ENCODE measurements at regions not wholly inside any gene's neighbourhood (a gene's known extent, or its start where the extent isn't known, plus 50 kb on each side); places are given as distances from the start of the nearest gene placed in this dataset.

- no peaks in the 10 kb centered on the region for H3K9me3 Mint-ChIP-seq
- H3K4me3 Mint-ChIP-seq, result no peak overlapping the region
- no peaks in the 10 kb centered on the region for H3K27me3 Mint-ChIP-seq
- no peak overlapping the region for H3K27ac Mint-ChIP-seq
- CTCF ChIA-PET, result no interaction called here
- no peak for DNase-seq
- no peaks in the 10 kb centered on the region for H3K4me1 Mint-ChIP-seq
- H3K36me3 Mint-ChIP-seq, result no peaks in the 10 kb centered on the region
Observed at GRCh38 chr1:65694126-65694525, 98.6 kb upstream of the PDE4B start.

- H3K4me3 Mint-ChIP-seq, result no peak overlapping the region
- CTCF ChIA-PET, result no interaction called here
- no peak for DNase-seq
- H3K27me3 Mint-ChIP-seq, result no peaks in the 10 kb centered on the region
- no peak overlapping the region for H3K27ac Mint-ChIP-seq
- H3K9me3 Mint-ChIP-seq, result no peaks in the 10 kb centered on the region
- H3K4me1 Mint-ChIP-seq, result no peaks in the 10 kb centered on the region
- no peaks in the 10 kb centered on the region for H3K36me3 Mint-ChIP-seq
Observed at GRCh38 chr1:65694933-65695332, 97.8 kb upstream of the PDE4B start.

GRCh38 chr1:65698590-65698989, 94.1 kb upstream of the PDE4B start:
- CTCF ChIA-PET, result interaction anchor here (0.6 to 1.2 kb wide), 3 partner anchors 11 to 450 kb away, joined by 3 read pairs; no protein-coding TSS in a partner anchor
- Mint-ChIP-seq H3K4me1 (no peaks in the 10 kb centered on the region), H3K4me3 (no peak overlapping the region), H3K9me3 (no peaks in the 10 kb centered on the region), H3K27ac (no peak overlapping the region), H3K36me3 (no peaks in the 10 kb centered on the region), H3K27me3 (peaks cover 7% of the 10 kb centered on the region)
- no peak for DNase-seq

- CTCF ChIA-PET, result no interaction called here
- no peak for DNase-seq
- H3K27me3 Mint-ChIP-seq, result peaks cover 15% of the 10 kb centered on the region
- no peaks in the 10 kb centered on the region for H3K4me1 Mint-ChIP-seq
- no peaks in the 10 kb centered on the region for H3K36me3 Mint-ChIP-seq
- H3K27ac Mint-ChIP-seq, result no peak overlapping the region
- H3K9me3 Mint-ChIP-seq, result no peaks in the 10 kb centered on the region
- no peak overlapping the region for H3K4me3 Mint-ChIP-seq
Observed at GRCh38 chr1:65703853-65704252, 88.8 kb upstream of the PDE4B start.

- no peak overlapping the region for H3K4me3 Mint-ChIP-seq
- no peaks in the 10 kb centered on the region for H3K4me1 Mint-ChIP-seq
- H3K27me3 Mint-ChIP-seq, result peaks cover 15% of the 10 kb centered on the region
- no peak overlapping the region for H3K27ac Mint-ChIP-seq
- CTCF ChIA-PET, result no interaction called here
- no peaks in the 10 kb centered on the region for H3K9me3 Mint-ChIP-seq
- no peak for DNase-seq
- H3K36me3 Mint-ChIP-seq, result no peaks in the 10 kb centered on the region
Observed at GRCh38 chr1:65704318-65704717, 88.4 kb upstream of the PDE4B start.

DNA sequence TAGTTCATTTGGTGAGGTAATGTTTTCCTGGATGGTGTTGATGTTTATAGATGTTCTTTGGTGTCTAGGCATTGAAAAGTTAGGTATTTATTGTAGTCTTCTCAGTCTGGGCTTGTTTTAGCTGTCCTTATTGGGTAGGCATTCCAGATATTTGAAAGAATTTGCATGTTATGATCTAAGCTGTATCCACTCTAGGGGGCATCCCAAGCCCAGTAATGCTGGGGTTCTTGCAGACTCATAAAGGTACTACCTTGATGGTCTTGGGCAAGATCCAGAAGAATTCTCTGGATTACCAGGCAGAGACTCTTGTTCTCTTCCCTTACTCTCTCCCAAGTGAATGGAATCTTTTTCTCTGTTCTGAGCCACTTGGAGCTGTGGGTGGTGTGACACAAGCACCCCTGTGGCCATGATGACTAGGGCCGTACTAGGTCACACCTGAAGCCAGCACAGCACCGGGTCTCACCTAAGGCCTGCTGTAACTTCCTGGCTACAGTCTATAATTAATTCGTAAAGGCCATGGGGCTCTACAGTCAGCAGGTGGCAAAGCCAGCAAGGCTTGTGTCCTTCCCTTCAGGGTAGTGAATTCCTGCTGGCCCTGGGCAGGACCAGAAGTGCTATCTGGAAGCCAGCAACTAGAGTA, 74.8 kb upstream of the PDE4B start:
- Mint-ChIP-seq H3K27ac (no peak overlapping the region), H3K4me3 (no peak overlapping the region), H3K36me3 (no peaks in the 10 kb centered on the region), H3K9me3 (no peaks in the 10 kb centered on the region), H3K4me1 (no peaks in the 10 kb centered on the region), H3K27me3 (peaks cover 17% of the 10 kb centered on the region)
- peak; percentile 26 for DNase-seq
- CTCF ChIA-PET, result interaction anchor here (1.2 kb wide), 1 partner anchor 15 kb away, joined by 4 read pairs; no protein-coding TSS in a partner anchor

- peaks cover 18% of the 10 kb centered on the region for H3K27me3 Mint-ChIP-seq
- no peak overlapping the region for H3K27ac Mint-ChIP-seq
- H3K4me1 Mint-ChIP-seq, result no peaks in the 10 kb centered on the region
- no peaks in the 10 kb centered on the region for H3K36me3 Mint-ChIP-seq
- no peak for DNase-seq
- no peak overlapping the region for H3K4me3 Mint-ChIP-seq
- CTCF ChIA-PET, result no interaction called here
- no peaks in the 10 kb centered on the region for H3K9me3 Mint-ChIP-seq
Observed at GRCh38 chr1:65719391-65719790, 73.3 kb upstream of the PDE4B start.

- no peaks in the 10 kb centered on the region for H3K4me1 Mint-ChIP-seq
- H3K4me3 Mint-ChIP-seq, result no peak overlapping the region
- no peak for DNase-seq
- H3K27me3 Mint-ChIP-seq, result peaks cover 12% of the 10 kb centered on the region
- H3K9me3 Mint-ChIP-seq, result no peaks in the 10 kb centered on the region
- H3K36me3 Mint-ChIP-seq, result no peaks in the 10 kb centered on the region
- H3K27ac Mint-ChIP-seq, result no peak overlapping the region
- CTCF ChIA-PET, result no interaction called here
Observed at GRCh38 chr1:65722461-65722860, 70.2 kb upstream of the PDE4B start.

GRCh38 chr1:65724151-65724550, 68.5 kb upstream of the PDE4B start:
- Mint-ChIP-seq H3K27ac (no peak overlapping the region), H3K36me3 (no peaks in the 10 kb centered on the region), H3K4me3 (no peak overlapping the region), H3K9me3 (no peaks in the 10 kb centered on the region), H3K4me1 (no peaks in the 10 kb centered on the region), H3K27me3 (peaks cover 7% of the 10 kb centered on the region)
- no peak for DNase-seq
- CTCF ChIA-PET, result no interaction called here

GRCh38 chr1:65725064-65725463, 67.6 kb upstream of the PDE4B start:
- DNase-seq, result no peak
- peaks cover 7% of the 10 kb centered on the region for H3K27me3 Mint-ChIP-seq
- H3K4me1 Mint-ChIP-seq, result no peaks in the 10 kb centered on the region
- H3K27ac Mint-ChIP-seq, result no peak overlapping the region
- no peaks in the 10 kb centered on the region for H3K9me3 Mint-ChIP-seq
- H3K4me3 Mint-ChIP-seq, result no peak overlapping the region
- no peaks in the 10 kb centered on the region for H3K36me3 Mint-ChIP-seq
- CTCF ChIA-PET, result no interaction called here

DNA sequence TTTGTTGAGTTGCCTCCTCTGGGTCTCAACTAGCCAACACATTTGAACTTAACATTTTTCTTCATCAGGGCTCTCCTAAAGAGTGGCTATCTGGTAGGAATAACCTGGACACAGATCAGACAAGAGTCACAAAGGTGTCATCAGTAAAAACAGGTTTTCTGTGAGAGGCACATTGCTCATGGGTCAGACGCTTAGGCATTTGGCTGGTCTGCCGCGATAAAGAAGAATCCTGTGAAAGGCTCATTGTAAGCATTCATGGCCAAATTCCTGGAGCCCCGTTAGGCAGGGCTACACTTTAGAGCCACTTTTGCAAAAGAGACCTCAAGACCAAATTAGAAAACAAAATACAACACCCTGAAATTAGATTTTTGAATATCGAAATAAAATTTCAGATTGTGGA, 64.2 kb upstream of the PDE4B start:
- Mint-ChIP-seq H3K27me3 (no peaks in the 10 kb centered on the region), H3K36me3 (no peaks in the 10 kb centered on the region), H3K9me3 (no peaks in the 10 kb centered on the region), H3K27ac (no peak overlapping the region), H3K4me3 (no peak overlapping the region), H3K4me1 (no peaks in the 10 kb centered on the region)
- no peak for DNase-seq
- CTCF ChIA-PET, result interaction anchor here (0.6 kb wide), 1 partner anchor 513 kb away, joined by 3 read pairs; no protein-coding TSS in a partner anchor

GRCh38 chr1:65729259-65729658, 63.4 kb upstream of the PDE4B start:
- DNase-seq, result no peak
- Mint-ChIP-seq H3K27ac (no peak overlapping the region), H3K4me3 (no peak overlapping the region), H3K4me1 (no peaks in the 10 kb centered on the region), H3K27me3 (no peaks in the 10 kb centered on the region), H3K36me3 (no peaks in the 10 kb centered on the region), H3K9me3 (no peaks in the 10 kb centered on the region)
- CTCF ChIA-PET, result no interaction called here

- no peaks in the 10 kb centered on the region for H3K27me3 Mint-ChIP-seq
- H3K27ac Mint-ChIP-seq, result no peak overlapping the region
- DNase-seq, result no peak
- no peak overlapping the region for H3K4me3 Mint-ChIP-seq
- no peaks in the 10 kb centered on the region for H3K9me3 Mint-ChIP-seq
- CTCF ChIA-PET, result no interaction called here
- H3K4me1 Mint-ChIP-seq, result no peaks in the 10 kb centered on the region
- no peaks in the 10 kb centered on the region for H3K36me3 Mint-ChIP-seq
Observed at GRCh38 chr1:65734979-65735378, 57.7 kb upstream of the PDE4B start.

DNA sequence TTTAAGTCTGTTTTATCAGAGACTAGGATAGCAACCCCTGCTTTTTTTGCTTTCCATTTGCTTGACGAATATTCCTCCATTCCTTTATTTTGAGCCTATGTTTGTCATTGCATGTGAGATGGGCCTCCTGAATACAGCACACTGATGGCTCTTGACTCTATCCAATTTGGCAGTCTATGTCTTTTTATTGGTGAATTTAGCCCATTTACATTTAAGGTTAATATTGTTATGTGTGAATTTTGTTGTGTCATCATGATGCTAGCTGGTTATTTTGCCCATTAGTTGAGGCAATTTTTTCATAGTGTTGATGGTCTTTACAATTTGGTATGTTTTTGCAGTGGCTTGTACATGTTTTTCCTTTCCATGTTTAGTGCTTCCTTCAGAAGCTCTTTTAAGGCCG, 50.7 kb upstream of the PDE4B start:
- Mint-ChIP-seq H3K4me3 (no peak overlapping the region), H3K27ac (no peak overlapping the region), H3K9me3 (peaks cover 6% of the 10 kb centered on the region), H3K27me3 (no peaks in the 10 kb centered on the region), H3K4me1 (no peaks in the 10 kb centered on the region), H3K36me3 (no peaks in the 10 kb centered on the region)
- CTCF ChIA-PET, result no interaction called here
- DNase-seq, result no peak
